Esophagus muscularis mucosa (tissue), 4 donors: ENCODE measurements at regions not wholly inside any gene's neighbourhood (a gene's known extent, or its start where the extent isn't known, plus 50 kb on each side); places are given as distances from the start of the nearest gene placed in this dataset.
"Not testable (repeated sequence)": the region's sequence is repeated elsewhere in the genome, so short reads cannot be mapped to it uniquely, and the experiment has no call there.

ENCODE experiments used
- DNase-seq: peaks from one replicate; pipeline ENCODE4 v3.0.0-alpha.2; 2017; ENCODE audit errors: extremely low spot score
- H3K27ac ChIP-seq, 4 donors: fragments of 200-600 bp; sonication (generic); replicated peaks in 1 of 4; 1 replicate in 3 of 4; 2 replicates in 1 of 4; pipeline ENCODE4 v1.5.1; 2016 to 2019; ENCODE audit warnings: mild to moderate bottlenecking in 1 of 4
- H3K27me3 ChIP-seq, 4 donors: fragments of 200-600 bp; sonication (generic); one replicate each; pipeline versions ENCODE4 v1.5.1 to v1.6.0; 2016 to 2019
- H3K36me3 ChIP-seq, 4 donors: fragments of 200-600 bp; sonication (generic); one replicate each; pipeline ENCODE4 v1.5.1; 2016 to 2019
- H3K4me1 ChIP-seq, 4 donors: fragments of 200-600 bp; sonication (generic); one replicate each; pipeline ENCODE4 v1.5.1; 2016 to 2019
- H3K4me3 ChIP-seq, 4 donors: fragments of 200-600 bp; sonication (generic); 1 replicate in 2 of 4; 2 replicates in 2 of 4; pipeline ENCODE4 v1.5.1; 2016 to 2019; ENCODE audit warnings: mild to moderate bottlenecking in 4 of 4, moderate library complexity in 1 of 4
- H3K9me3 ChIP-seq, 4 donors: fragments of 200-600 bp; sonication (generic); 1 replicate in 3 of 4; 2 replicates in 1 of 4; pipeline ENCODE4 v1.5.1; 2016 to 2019
- EP300 ChIP-seq: sonication (generic); formaldehyde crosslinking; IDR thresholded peaks from one replicate; pipeline ENCODE4 v1.6.1; 2017; ENCODE audit warnings: antibody characterized with exemption
- POLR2A ChIP-seq: fragments of 450-650 bp; IDR thresholded peaks from one replicate; pipeline ENCODE4 v1.6.1; 2017; ENCODE audit warnings: antibody characterized with exemption, moderate library complexity, mild to moderate bottlenecking, low read depth
- POLR2AphosphoS5 ChIP-seq, 2 donors: sonication (generic); formaldehyde crosslinking; IDR thresholded peaks; one replicate each; pipeline ENCODE4 v1.6.1; 2017; ENCODE audit warnings: antibody characterized with exemption in 2 of 2
- WGBS: methylation state at CpG from one replicate; pipeline ENCODE4 v1.1.5; 2018; 5-methylcytosine and 5-hydroxymethylcytosine counted together
- intact Hi-C: fragments of 100-400 bp; cut with DNase I; formaldehyde crosslinking; loops from one replicate; pipeline ENCODE4 v1.15.1; 2023
- TF ChIP-seq, protein P1 (sequence below), 3 experiments: fragments of 200-600 bp in 2 of 3; fragments of 450-650 bp in 1 of 3; sonication (generic) in 2 of 3; IDR thresholded peaks; one replicate each; pipeline ENCODE4 v1.5.1; 2017 to 2019; ENCODE audit warnings: antibody characterized with exemption in 3 of 3, mild to moderate bottlenecking in 2 of 3, moderate library complexity in 1 of 3

DNA sequence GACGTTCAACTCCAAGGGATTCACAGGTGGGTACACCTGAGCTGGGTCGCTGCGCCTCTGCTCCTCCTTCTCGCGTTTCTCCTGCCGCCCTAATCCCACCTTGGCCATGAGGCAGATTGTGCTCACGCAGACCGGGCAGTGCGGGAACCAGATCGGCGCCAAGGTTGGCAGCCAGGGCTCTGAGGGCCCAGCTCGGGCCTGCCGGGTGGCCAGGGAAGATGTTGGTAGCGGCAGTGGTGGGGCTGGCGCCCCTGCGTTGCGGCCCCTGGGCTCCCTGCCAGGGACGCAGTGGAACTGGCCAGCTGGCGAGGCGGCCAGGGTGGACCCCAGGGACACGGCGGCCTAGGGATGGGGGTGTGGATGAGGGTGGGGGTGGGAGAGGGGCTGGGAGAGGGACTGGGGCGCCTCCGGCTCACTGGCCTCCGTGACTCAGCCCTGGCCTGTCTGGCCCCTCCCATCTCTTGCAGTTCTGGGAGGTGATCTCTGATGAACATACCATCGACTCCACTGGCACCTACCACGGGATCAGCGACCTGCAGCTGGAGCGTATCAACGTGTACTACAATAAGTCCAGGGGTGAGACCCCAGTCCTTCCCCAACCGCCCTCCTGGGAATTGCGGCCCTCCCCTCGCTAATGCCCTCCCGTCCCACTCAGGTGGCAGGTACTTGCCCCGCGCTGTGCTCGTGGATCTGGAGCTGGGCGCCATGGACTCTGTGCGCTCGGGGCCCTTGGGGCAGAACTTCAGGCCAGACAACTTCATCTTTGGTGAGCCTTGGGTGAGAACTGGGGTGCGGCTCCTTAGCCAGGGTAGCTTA lies 114.9 kb upstream of the ALG10B start:
- no peak overlapping the region for H3K27ac ChIP-seq
- no peaks in the 10 kb centered on the region for H3K4me1 ChIP-seq
- intact Hi-C loops: no loop called here
- 92% methylated on average over 24 of the region's 41 CpGs for WGBS
- H3K27me3 ChIP-seq: no peaks in the 10 kb centered on the region
- no peaks in the 10 kb centered on the region for H3K36me3 ChIP-seq
- no peaks in the 10 kb centered on the region for H3K9me3 ChIP-seq
- H3K4me3 ChIP-seq: no peak overlapping the region
- TF ChIP-seq POLR2A (no peak), EP300 (no peak), POLR2AphosphoS5 (IDR thresholded peaks at IDR 0.05) (no peak)
- TF ChIP-seq, protein P1, sequence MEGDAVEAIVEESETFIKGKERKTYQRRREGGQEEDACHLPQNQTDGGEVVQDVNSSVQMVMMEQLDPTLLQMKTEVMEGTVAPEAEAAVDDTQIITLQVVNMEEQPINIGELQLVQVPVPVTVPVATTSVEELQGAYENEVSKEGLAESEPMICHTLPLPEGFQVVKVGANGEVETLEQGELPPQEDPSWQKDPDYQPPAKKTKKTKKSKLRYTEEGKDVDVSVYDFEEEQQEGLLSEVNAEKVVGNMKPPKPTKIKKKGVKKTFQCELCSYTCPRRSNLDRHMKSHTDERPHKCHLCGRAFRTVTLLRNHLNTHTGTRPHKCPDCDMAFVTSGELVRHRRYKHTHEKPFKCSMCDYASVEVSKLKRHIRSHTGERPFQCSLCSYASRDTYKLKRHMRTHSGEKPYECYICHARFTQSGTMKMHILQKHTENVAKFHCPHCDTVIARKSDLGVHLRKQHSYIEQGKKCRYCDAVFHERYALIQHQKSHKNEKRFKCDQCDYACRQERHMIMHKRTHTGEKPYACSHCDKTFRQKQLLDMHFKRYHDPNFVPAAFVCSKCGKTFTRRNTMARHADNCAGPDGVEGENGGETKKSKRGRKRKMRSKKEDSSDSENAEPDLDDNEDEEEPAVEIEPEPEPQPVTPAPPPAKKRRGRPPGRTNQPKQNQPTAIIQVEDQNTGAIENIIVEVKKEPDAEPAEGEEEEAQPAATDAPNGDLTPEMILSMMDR (IDR thresholded peaks at IDR 0.05): no peak
- DNase-seq: no peak

DNA sequence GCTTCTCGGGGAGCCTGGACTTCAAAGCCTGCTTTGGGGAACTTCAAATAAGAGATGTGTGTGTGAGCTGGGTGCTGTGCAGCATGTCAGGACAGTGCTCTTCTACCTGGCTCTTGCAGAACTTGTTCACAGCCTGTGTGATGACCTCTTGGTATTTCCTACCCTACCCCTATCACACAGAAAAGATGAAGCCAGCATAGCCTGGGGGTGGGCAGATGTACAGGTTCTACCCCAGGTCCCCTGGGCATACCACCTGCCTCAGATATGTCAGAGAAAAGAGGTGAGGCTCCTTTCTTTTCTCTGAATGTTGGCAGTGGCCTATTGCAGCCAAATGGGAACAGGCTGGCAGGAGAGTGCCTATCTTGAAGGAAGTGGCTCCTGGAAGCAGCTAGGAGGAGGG lies 111.7 kb upstream of the ALG10B start:
- Histone ChIP-seq H3K27ac (no peak overlapping the region), H3K4me3 (no peak overlapping the region), H3K9me3 (no peaks in the 10 kb centered on the region), H3K36me3 (no peaks in the 10 kb centered on the region), H3K27me3 (no peaks in the 10 kb centered on the region), H3K4me1 (no peaks in the 10 kb centered on the region)
- 91% methylated on average over 1 of the region's 1 CpG for WGBS
- TF ChIP-seq POLR2A (no peak), POLR2AphosphoS5 (IDR thresholded peaks at IDR 0.05) (no peak), EP300 (no peak)
- TF ChIP-seq, protein P1 (IDR thresholded peaks at IDR 0.05): no peak
- intact Hi-C loops: no loop called here
- no peak for DNase-seq

DNA sequence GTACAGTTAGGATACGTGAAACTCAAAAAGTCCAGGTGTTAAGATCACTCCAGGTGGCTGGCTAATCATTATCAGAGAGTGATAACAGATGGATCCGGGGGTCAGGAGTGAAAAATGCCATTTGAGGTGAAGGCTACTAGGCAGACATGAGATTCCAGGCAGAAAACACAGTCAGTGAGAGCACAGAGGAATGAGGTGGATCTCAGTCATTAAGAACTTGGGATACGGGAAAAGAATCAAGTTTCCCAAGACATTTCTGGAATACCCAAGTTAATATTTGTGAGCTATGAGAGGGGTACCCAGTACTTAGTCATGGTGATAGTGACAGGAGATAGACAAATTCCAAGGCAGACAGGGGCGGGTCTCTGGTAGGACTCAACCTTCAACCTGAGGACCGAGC lies 94.6 kb upstream of the ALG10B start:
- no peaks in the 10 kb centered on the region for H3K27me3 ChIP-seq
- no peak overlapping the region for H3K27ac ChIP-seq
- intact Hi-C loops: no loop called here
- TF ChIP-seq POLR2A (no peak), EP300 (no peak), POLR2AphosphoS5 (IDR thresholded peaks at IDR 0.05) (no peak)
- TF ChIP-seq, protein P1 (IDR thresholded peaks at IDR 0.05): no peak
- no peaks in the 10 kb centered on the region for H3K9me3 ChIP-seq
- H3K4me1 ChIP-seq: no peaks in the 10 kb centered on the region
- no peak overlapping the region for H3K4me3 ChIP-seq
- DNase-seq: no peak
- H3K36me3 ChIP-seq: no peaks in the 10 kb centered on the region
- WGBS: 67% methylated on average over 5 of the region's 5 CpGs

DNA sequence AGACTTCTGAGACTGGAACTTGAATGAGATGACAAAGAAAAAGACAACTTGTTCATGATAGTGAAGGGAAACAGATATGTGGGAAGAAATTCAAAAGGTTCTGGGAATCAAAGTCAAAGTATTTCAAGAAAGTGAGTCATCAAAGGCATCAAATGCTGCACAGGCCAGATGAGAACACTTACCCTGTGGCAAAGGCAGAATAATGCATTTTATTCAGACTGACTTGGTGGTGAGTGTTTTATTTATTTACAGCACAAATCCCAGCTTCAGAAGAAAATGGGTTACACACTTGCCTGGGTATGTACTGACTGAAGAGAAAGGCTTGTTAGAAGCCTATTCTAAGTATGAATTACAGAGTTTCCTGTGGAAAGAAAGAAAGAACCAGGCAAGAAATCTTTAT lies 78.2 kb upstream of the ALG10B start:
- H3K9me3 ChIP-seq, H3K4me1 ChIP-seq, H3K27me3 ChIP-seq, H3K27ac ChIP-seq, H3K4me3 ChIP-seq, H3K36me3 ChIP-seq, DNase-seq, intact Hi-C loops: not testable (repeated sequence)

DNA sequence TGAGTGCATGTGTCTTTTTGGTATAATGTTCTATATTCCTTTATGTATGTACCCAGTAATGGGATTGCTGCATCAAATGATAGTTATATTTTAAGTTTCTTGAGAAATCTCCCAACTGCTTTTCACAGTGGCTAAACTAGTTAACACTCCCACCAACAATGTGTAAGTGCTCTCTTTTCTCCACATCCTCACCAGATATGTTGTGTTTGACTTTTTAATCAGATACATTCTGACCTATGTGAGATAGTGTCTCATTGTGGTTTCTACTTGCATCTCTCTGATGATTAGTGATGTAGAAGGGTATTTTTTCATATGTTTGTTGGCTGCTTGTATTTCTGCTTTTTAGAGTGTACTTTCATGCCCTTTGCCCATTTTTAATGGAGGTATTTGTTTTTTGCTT lies 62.8 kb upstream of the ALG10B start:
- Histone ChIP-seq H3K4me3 (no peak overlapping the region), H3K9me3 (no peaks in the 10 kb centered on the region), H3K4me1 (no peaks in the 10 kb centered on the region), H3K27me3 (no peaks in the 10 kb centered on the region), H3K36me3 (no peaks in the 10 kb centered on the region), H3K27ac (no peak overlapping the region)
- intact Hi-C loops: no loop called here
- DNase-seq: no peak
- TF ChIP-seq EP300 (no peak), POLR2A (no peak), POLR2AphosphoS5 (IDR thresholded peaks at IDR 0.05) (no peak)
- TF ChIP-seq, protein P1 (IDR thresholded peaks at IDR 0.05): no peak
